K562 (cell line): ENCODE measurements at regions not wholly inside any gene's neighbourhood (a gene's known extent, or its start where the extent isn't known, plus 50 kb on each side); places are given as distances from the start of the nearest gene placed in this dataset.

Experiments
- ASH1L ChIP-seq: fragments of 450-650 bp; IDR thresholded peaks from 2 replicates; pipeline ENCODE4 v1.6.1; 2018; ENCODE audit warnings: borderline replicate concordance, mild to moderate bottlenecking, low read depth; ENCODE audit not compliant: partially characterized antibody
- BACH1 ChIP-seq: fragments of 200-800 bp; sonication (Bioruptor generic); IDR thresholded peaks from 2 replicates; pipeline ENCODE4 v1.6.1; 2016; ENCODE audit warnings: missing genetic modification characterization, missing compliant biosample characterization
- CCAR2 ChIP-seq: fragments of 200-400 bp; formaldehyde crosslinking; IDR thresholded peaks from 2 replicates; pipeline ENCODE4 v1.6.1; 2017; ENCODE audit warnings: mild to moderate bottlenecking, low read depth, low read length
- COPS2 ChIP-seq: fragments of 450-650 bp; conservative IDR thresholded peaks from 2 replicates; pipeline ENCODE4 v1.6.1; 2016; ENCODE audit warnings: mild to moderate bottlenecking, moderate library complexity
- CTBP1 ChIP-seq: fragments of 450-650 bp; IDR thresholded peaks from 2 replicates; pipeline ENCODE4 v1.6.1; 2016; ENCODE audit warnings: borderline replicate concordance
- ETV5 ChIP-seq: sonication (generic); formaldehyde crosslinking; IDR thresholded peaks from 2 replicates; pipeline ENCODE4 v1.4.0; 2020; ENCODE audit warnings: low read depth, mild to moderate bottlenecking, missing genetic modification reagents
- FOXA3 ChIP-seq, 2 experiments: fragments of 450-650 bp in 1 of 2; sonication (generic) in 1 of 2; formaldehyde crosslinking; IDR thresholded peaks in 1 of 2; conservative IDR thresholded peaks in 1 of 2; 2 replicates each; pipeline versions ENCODE4 v1.4.0 to v1.8.0; 2020 to 2022; ENCODE audit warnings: mild to moderate bottlenecking in 2 of 2, missing genetic modification reagents in 1 of 2
- HCFC1 ChIP-seq: IDR thresholded peaks from 2 replicates; pipeline ENCODE4 v1.6.1; 2012; ENCODE audit warnings: low read depth, low read length, improper control_type of control experiment
- HOXB6 ChIP-seq: fragments of 250-450 bp; sonication (Bioruptor Pico); IDR thresholded peaks from 2 replicates; pipeline ENCODE4 v1.5.1; 2022; ENCODE audit warnings: mild to moderate bottlenecking, borderline replicate concordance
- ILK ChIP-seq: fragments of 450-650 bp; IDR thresholded peaks from 2 replicates; pipeline ENCODE4 v1.6.1; 2016; ENCODE audit warnings: missing genetic modification characterization, low read depth, mild to moderate bottlenecking, missing compliant biosample characterization, moderate library complexity, borderline replicate concordance
- KAT8 ChIP-seq: fragments of 450-650 bp; IDR thresholded peaks from 2 replicates; pipeline ENCODE4 v1.6.1; 2016; ENCODE audit warnings: low read depth, mild to moderate bottlenecking
- KLF16 ChIP-seq: IDR thresholded peaks from 2 replicates; pipeline ENCODE4 v1.6.1; 2016; ENCODE audit warnings: antibody characterized with exemption
- NR1H2 ChIP-seq: sonication (generic); formaldehyde crosslinking; IDR thresholded peaks from 2 replicates; pipeline ENCODE4 v1.4.0; 2020; ENCODE audit warnings: mild to moderate bottlenecking, missing genetic modification reagents
- RBFOX2 ChIP-seq: fragments of 200-400 bp; formaldehyde crosslinking; IDR thresholded peaks from 2 replicates; pipeline ENCODE4 v1.6.1; 2017; ENCODE audit warnings: low read depth, mild to moderate bottlenecking, low read length, moderate library complexity
- SETDB1 ChIP-seq: IDR thresholded peaks from one replicate; pipeline ENCODE4 v1.6.1; 2012; ENCODE audit warnings: low read length, control low read depth, inconsistent platforms
- TBL1XR1 ChIP-seq, 2 experiments: IDR thresholded peaks; 2 replicates each; pipeline ENCODE4 v1.6.1; 2012; ENCODE audit warnings: improper control_type of control experiment in 2 of 2, low read length in 2 of 2, mild to moderate bottlenecking in 1 of 2
- TCFL5 ChIP-seq: fragments of 250-450 bp; sonication (Bioruptor Pico); conservative IDR thresholded peaks from 2 replicates; pipeline ENCODE4 v1.6.1; 2021; ENCODE audit warnings: mild to moderate bottlenecking, moderate library complexity, matching md5 sums
- ZC3H4 ChIP-seq: sonication (generic); formaldehyde crosslinking; IDR thresholded peaks from 2 replicates; pipeline ENCODE4 v1.9.0; 2021; ENCODE audit warnings: missing genetic modification reagents, borderline replicate concordance
- ZNF551 ChIP-seq: fragments of 250-450 bp; sonication (Bioruptor Pico); IDR thresholded peaks from 2 replicates; pipeline ENCODE4 v1.5.0; 2021; ENCODE audit warnings: mild to moderate bottlenecking, moderate library complexity
- ZNF79 ChIP-seq: fragments of 250-450 bp; sonication (Bioruptor Pico); IDR thresholded peaks from 2 replicates; pipeline ENCODE4 v1.4.0; 2020; ENCODE audit warnings: low read depth, mild to moderate bottlenecking, moderate library complexity
- TF ChIP-seq, protein P1 (sequence below): fragments of 450-650 bp; IDR thresholded peaks from 2 replicates; pipeline ENCODE4 v1.6.1; 2017; ENCODE audit warnings: antibody characterized with exemption
- TF ChIP-seq, protein P2 (sequence below): sonication (generic); formaldehyde crosslinking; IDR thresholded peaks from 2 replicates; pipeline ENCODE4 v1.8.0; 2022; ENCODE audit warnings: missing genetic modification reagents, mild to moderate bottlenecking, moderate library complexity, borderline replicate concordance
- TF ChIP-seq, protein P3 (sequence below): fragments of 450-650 bp; formaldehyde crosslinking; IDR thresholded peaks from 2 replicates; pipeline ENCODE4 v1.4.0; 2022; ENCODE audit warnings: missing genetic modification characterization

DNA sequence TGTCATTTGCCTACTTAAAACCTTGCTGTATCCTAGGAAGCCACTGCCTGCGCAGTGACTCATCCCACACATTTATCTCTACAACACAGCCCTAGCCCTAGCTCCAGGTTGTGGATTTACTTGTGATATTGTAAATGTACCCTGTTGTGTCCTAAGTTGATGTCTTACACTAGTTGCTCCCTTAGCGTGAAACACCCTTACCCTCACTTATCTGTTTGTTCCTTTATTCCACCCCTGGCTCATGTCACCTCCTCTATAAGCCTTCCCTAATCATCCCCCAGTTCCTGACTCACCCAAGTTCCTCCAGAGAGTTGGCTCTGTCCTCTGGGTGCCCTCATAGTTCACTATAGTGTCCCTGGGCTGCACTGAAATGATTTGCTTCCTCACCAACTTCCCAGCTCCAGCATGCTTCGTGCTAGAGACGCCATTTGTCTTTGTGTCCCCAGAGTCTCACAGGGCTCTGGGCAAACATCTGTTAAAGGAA lies 431.8 kb upstream of the FAT3 start (continued):
- TF ChIP-seq TCFL5 (CRISPR knock-in tag) = no peak
- TF ChIP-seq NR1H2 (CRISPR knock-in tag) = no peak
- TF ChIP-seq HOXB6 (CRISPR knock-in tag) = no peak
- TF ChIP-seq ETV5 = no peak
- no peak for TF ChIP-seq ZNF551 (CRISPR knock-in tag)
- TF ChIP-seq CTBP1 = peak; percentile 79; the same call in 1 of the 2 replicates
- TF ChIP-seq KAT8 = no peak
- peak; percentile 58; the same call in 1 of the 2 replicates for TF ChIP-seq KLF16
- no peak for TF ChIP-seq ILK (tag)
- 0 out of 2 replicates have a peak, but pooled peaks have one; percentile 49 for TF ChIP-seq BACH1 (tag)
- TF ChIP-seq CCAR2 = no peak
- TF ChIP-seq, protein P1, sequence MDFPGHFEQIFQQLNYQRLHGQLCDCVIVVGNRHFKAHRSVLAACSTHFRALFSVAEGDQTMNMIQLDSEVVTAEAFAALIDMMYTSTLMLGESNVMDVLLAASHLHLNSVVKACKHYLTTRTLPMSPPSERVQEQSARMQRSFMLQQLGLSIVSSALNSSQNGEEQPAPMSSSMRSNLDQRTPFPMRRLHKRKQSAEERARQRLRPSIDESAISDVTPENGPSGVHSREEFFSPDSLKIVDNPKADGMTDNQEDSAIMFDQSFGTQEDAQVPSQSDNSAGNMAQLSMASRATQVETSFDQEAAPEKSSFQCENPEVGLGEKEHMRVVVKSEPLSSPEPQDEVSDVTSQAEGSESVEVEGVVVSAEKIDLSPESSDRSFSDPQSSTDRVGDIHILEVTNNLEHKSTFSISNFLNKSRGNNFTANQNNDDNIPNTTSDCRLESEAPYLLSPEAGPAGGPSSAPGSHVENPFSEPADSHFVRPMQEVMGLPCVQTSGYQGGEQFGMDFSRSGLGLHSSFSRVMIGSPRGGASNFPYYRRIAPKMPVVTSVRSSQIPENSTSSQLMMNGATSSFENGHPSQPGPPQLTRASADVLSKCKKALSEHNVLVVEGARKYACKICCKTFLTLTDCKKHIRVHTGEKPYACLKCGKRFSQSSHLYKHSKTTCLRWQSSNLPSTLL = no peak
- TF ChIP-seq, protein P2, sequence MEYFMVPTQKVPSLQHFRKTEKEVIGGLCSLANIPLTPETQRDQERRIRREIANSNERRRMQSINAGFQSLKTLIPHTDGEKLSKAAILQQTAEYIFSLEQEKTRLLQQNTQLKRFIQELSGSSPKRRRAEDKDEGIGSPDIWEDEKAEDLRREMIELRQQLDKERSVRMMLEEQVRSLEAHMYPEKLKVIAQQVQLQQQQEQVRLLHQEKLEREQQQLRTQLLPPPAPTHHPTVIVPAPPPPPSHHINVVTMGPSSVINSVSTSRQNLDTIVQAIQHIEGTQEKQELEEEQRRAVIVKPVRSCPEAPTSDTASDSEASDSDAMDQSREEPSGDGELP (CRISPR knock-in tag) = peak; percentile 36; the same call in 1 of the 2 replicates
- no peak for TF ChIP-seq ZNF79 (CRISPR knock-in tag)
- TF ChIP-seq ASH1L = no peak
- no peak for TF ChIP-seq RBFOX2
- TF ChIP-seq FOXA3 (CRISPR knock-in tag; conservative IDR thresholded peaks at IDR 0.05 in 1 of 2, IDR thresholded peaks at IDR 0.05 in 1 of 2) = 0 out of 4 replicates have a peak, but pooled peaks of 1 of the 2 experiments have one; percentile 11
- TF ChIP-seq, protein P3, sequence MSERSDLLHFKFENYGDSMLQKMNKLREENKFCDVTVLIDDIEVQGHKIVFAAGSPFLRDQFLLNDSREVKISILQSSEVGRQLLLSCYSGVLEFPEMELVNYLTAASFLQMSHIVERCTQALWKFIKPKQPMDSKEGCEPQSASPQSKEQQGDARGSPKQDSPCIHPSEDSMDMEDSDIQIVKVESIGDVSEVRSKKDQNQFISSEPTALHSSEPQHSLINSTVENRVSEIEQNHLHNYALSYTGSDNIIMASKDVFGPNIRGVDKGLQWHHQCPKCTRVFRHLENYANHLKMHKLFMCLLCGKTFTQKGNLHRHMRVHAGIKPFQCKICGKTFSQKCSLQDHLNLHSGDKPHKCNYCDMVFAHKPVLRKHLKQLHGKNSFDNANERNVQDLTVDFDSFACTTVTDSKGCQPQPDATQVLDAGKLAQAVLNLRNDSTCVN = no peak
- no peak for TF ChIP-seq COPS2
- TF ChIP-seq SETDB1 = no peak
- TF ChIP-seq ZC3H4 (CRISPR knock-in tag) = no peak
- TF ChIP-seq HCFC1 = no peak
- no peak for TF ChIP-seq TBL1XR1 (IDR thresholded peaks at IDR 0.05; ENCODE audit: low read length in 2 of 2)
